ENCODE measurements at regions not wholly inside any gene's neighbourhood (a gene's known extent, or its start where the extent isn't known, plus 50 kb on each side); places are given as distances from the start of the nearest gene placed in this dataset.

DNA sequence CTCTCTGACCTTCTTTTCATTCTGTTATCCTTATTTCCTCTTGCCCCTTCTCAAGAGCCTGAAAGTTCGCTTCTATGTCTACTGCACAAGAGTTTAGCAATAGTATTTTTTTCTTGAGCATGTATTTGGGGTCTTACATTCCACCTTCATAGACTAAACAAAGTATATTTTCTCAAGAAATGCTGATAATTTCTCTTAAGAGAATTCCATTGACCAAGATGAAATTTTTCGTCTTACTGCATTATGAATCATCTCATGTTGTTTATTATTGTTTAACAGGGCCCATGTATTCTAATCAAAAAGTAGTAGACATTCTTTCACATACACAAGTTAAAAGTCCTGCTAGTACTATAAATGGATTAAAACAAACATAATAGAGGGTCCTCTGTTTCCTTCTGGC, 219.3 kb downstream of the C12orf50 start:
- Mint-ChIP-seq H3K4me3 (ENCODE audit: unreplicated experiment) (no peak overlapping the region), H3K36me3 (ENCODE audit: low read depth, unreplicated experiment) (no peaks in the 10 kb centered on the region), H3K27me3 (ENCODE audit: unreplicated experiment) (no peaks in the 10 kb centered on the region), H3K9me3 (ENCODE audit: unreplicated experiment) (no peaks in the 10 kb centered on the region), H3K27ac (ENCODE audit: unreplicated experiment) (no peak overlapping the region), H3K4me1 (ENCODE audit: unreplicated experiment) (peaks cover 3% of the 10 kb centered on the region)
- TF ChIP-seq, protein P1, sequence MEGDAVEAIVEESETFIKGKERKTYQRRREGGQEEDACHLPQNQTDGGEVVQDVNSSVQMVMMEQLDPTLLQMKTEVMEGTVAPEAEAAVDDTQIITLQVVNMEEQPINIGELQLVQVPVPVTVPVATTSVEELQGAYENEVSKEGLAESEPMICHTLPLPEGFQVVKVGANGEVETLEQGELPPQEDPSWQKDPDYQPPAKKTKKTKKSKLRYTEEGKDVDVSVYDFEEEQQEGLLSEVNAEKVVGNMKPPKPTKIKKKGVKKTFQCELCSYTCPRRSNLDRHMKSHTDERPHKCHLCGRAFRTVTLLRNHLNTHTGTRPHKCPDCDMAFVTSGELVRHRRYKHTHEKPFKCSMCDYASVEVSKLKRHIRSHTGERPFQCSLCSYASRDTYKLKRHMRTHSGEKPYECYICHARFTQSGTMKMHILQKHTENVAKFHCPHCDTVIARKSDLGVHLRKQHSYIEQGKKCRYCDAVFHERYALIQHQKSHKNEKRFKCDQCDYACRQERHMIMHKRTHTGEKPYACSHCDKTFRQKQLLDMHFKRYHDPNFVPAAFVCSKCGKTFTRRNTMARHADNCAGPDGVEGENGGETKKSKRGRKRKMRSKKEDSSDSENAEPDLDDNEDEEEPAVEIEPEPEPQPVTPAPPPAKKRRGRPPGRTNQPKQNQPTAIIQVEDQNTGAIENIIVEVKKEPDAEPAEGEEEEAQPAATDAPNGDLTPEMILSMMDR (IDR thresholded peaks at IDR 0.05; ENCODE audit: unreplicated experiment), result no peak
- no peak for DNase-seq (ENCODE audit: low spot score)

GRCh38 chr12:87807086-87807485, 222.1 kb downstream of the C12orf50 start:
- DNase-seq (ENCODE audit: low spot score), result no peak
- Mint-ChIP-seq H3K36me3 (ENCODE audit: low read depth, unreplicated experiment) (no peaks in the 10 kb centered on the region), H3K9me3 (ENCODE audit: unreplicated experiment) (no peaks in the 10 kb centered on the region), H3K27ac (ENCODE audit: unreplicated experiment) (no peak overlapping the region), H3K4me3 (ENCODE audit: unreplicated experiment) (no peak overlapping the region), H3K27me3 (ENCODE audit: unreplicated experiment) (peaks cover 1% of the 10 kb centered on the region), H3K4me1 (ENCODE audit: unreplicated experiment) (peaks cover 3% of the 10 kb centered on the region)
- TF ChIP-seq, protein P1 (IDR thresholded peaks at IDR 0.05; ENCODE audit: unreplicated experiment), result no peak

- Mint-ChIP-seq H3K4me1 (ENCODE audit: unreplicated experiment) (peaks cover 3% of the 10 kb centered on the region), H3K27me3 (ENCODE audit: unreplicated experiment) (peaks cover 1% of the 10 kb centered on the region), H3K27ac (ENCODE audit: unreplicated experiment) (no peak overlapping the region), H3K9me3 (ENCODE audit: unreplicated experiment) (no peaks in the 10 kb centered on the region), H3K4me3 (ENCODE audit: unreplicated experiment) (no peak overlapping the region), H3K36me3 (ENCODE audit: low read depth, unreplicated experiment) (no peaks in the 10 kb centered on the region)
- TF ChIP-seq, protein P1 (IDR thresholded peaks at IDR 0.05; ENCODE audit: unreplicated experiment), result no peak
- no peak for DNase-seq (ENCODE audit: low spot score)
Observed at GRCh38 chr12:87806310-87806709, 222.9 kb downstream of the C12orf50 start.

DNA sequence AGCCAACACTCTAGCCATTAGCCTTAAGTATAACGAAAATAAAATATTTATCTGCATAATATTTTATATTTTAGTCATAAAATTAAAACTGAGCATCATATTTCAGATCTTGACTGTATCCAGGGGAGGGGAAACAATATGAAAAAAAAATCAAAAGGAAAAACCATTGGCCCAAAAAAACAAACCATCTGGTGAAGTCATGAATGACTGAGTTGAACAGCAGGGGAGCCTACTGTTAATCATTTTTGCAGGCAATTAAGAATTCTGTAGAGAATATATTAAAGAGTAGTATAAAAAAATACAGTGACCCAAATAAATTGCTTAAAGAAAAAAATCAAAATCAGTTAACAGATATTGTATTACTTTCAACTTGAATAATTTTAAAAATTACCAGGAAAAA, 224.8 kb downstream of the C12orf50 start:
- Mint-ChIP-seq H3K36me3 (ENCODE audit: low read depth, unreplicated experiment) (no peaks in the 10 kb centered on the region), H3K4me3 (ENCODE audit: unreplicated experiment) (no peak overlapping the region), H3K4me1 (ENCODE audit: unreplicated experiment) (peaks cover 3% of the 10 kb centered on the region), H3K27ac (ENCODE audit: unreplicated experiment) (no peak overlapping the region), H3K9me3 (ENCODE audit: unreplicated experiment) (no peaks in the 10 kb centered on the region), H3K27me3 (ENCODE audit: unreplicated experiment) (peaks cover 1% of the 10 kb centered on the region)
- DNase-seq (ENCODE audit: low spot score), result no peak
- TF ChIP-seq, protein P1 (IDR thresholded peaks at IDR 0.05; ENCODE audit: unreplicated experiment), result no peak

DNA sequence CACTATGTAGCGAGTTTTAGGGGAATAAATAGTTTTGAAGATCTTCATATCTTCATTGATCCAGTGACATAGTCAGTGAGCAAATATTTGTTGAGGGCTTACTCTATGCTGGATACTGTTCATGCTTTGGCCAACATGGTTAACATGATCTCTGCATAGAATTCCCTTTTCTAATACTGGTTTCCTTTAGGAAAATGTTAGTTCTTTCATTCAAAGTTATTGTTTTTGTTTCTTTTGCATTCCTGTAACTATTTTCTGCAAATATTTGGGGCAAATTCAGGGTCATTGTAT, 226.5 kb downstream of the C12orf50 start:
- Mint-ChIP-seq H3K9me3 (ENCODE audit: unreplicated experiment) (no peaks in the 10 kb centered on the region), H3K27me3 (ENCODE audit: unreplicated experiment) (peaks cover 1% of the 10 kb centered on the region), H3K4me1 (ENCODE audit: unreplicated experiment) (peaks cover 3% of the 10 kb centered on the region), H3K27ac (ENCODE audit: unreplicated experiment) (no peak overlapping the region), H3K4me3 (ENCODE audit: unreplicated experiment) (no peak overlapping the region), H3K36me3 (ENCODE audit: low read depth, unreplicated experiment) (no peaks in the 10 kb centered on the region)
- TF ChIP-seq, protein P1 (IDR thresholded peaks at IDR 0.05; ENCODE audit: unreplicated experiment), result no peak
- no peak for DNase-seq (ENCODE audit: low spot score)
